ENCODE measurements at regions not wholly inside any gene's neighbourhood (a gene's known extent, or its start where the extent isn't known, plus 50 kb on each side); places are given as distances from the start of the nearest gene placed in this dataset.

- Histone ChIP-seq H3K9ac (replicated peaks in 1 of 4; ENCODE audit: extremely low read depth in 1 of 4, low read depth in 3 of 4, low read length in 3 of 4) (no peak overlapping the region), H4K5ac (ENCODE audit: insufficient read length, low read depth, low read length) (no peak overlapping the region), H3K23ac (ENCODE audit: insufficient read length) (no peak overlapping the region), H4K8ac (ENCODE audit: extremely low read depth, insufficient read depth, low read length) (no peak overlapping the region), H3K4me2 (ENCODE audit: insufficient read depth in 1 of 2, low read depth in 2 of 2, low read length in 2 of 2) (no peak overlapping the region), H3K14ac (ENCODE audit: insufficient read length) (no peak overlapping the region), H3K27ac (ENCODE audit: low read depth, low read length) (no peak overlapping the region), H3K4me1 (replicated peaks in 1 of 4; ENCODE audit: control insufficient read depth in 3 of 4, insufficient read depth in 4 of 4, low read length in 3 of 4) (peaks cover 1 to 8% (median 5%) of the 10 kb centered on the region in 4 experiments; a peak in 4 of 7 replicates), H2BK5ac (ENCODE audit: low read depth, low read length) (no peak overlapping the region; the same call in 1 of the 2 replicates), H3K4me3 (ENCODE audit: extremely low read depth in 1 of 4, insufficient read depth in 2 of 4, low read depth in 3 of 4, low read length in 4 of 4) (no peak overlapping the region), H3K4ac (replicated peaks; ENCODE audit: insufficient read length, low read depth, low read length) (no peak overlapping the region), H3K56ac (replicated peaks; ENCODE audit: insufficient read length, low read depth, low read length) (no peak overlapping the region), H2BK12ac (ENCODE audit: low read depth, low read length) (no peak overlapping the region), H2AK5ac (ENCODE audit: low read depth, low read length) (no peak overlapping the region), H3K18ac (ENCODE audit: extremely low read depth, low read length) (no peak overlapping the region), H3K23me2 (ENCODE audit: low read depth, low read length) (peaks cover 4% of the 10 kb centered on the region; the same call in 1 of the 2 replicates), H3K36me3 (ENCODE audit: control insufficient read depth in 2 of 4, insufficient read depth in 4 of 4, low read length in 3 of 4) (no peaks in the 10 kb centered on the region), H3K79me2 (ENCODE audit: control insufficient read depth in 1 of 2, insufficient read depth in 2 of 2, low read length in 2 of 2) (no peaks in the 10 kb centered on the region), H3K79me1 (ENCODE audit: low read depth, low read length) (no peaks in the 10 kb centered on the region), H4K20me1 (replicated peaks in 1 of 2; ENCODE audit: control insufficient read depth in 1 of 2, insufficient read depth in 2 of 2, low read length in 2 of 2) (no peaks in the 10 kb centered on the region), H2BK120ac (replicated peaks; ENCODE audit: low read depth, low read length) (no peak overlapping the region), H4K91ac (replicated peaks; ENCODE audit: insufficient read length, low read length) (no peak overlapping the region), H2BK20ac (ENCODE audit: low read length) (no peak overlapping the region), H3K9me3 (ENCODE audit: insufficient read depth in 2 of 2, low read depth in 1 of 2, low read length in 1 of 2) (no peaks in the 10 kb centered on the region), H2AFZ (ENCODE audit: low read length) (no peak overlapping the region), H3K27me3 (replicated peaks in 1 of 4; ENCODE audit: control insufficient read depth in 3 of 4, extremely low read depth in 1 of 4, insufficient read depth in 3 of 4, low read length in 3 of 4) (no peaks in the 10 kb centered on the region), H2BK15ac (ENCODE audit: low read length) (no peak overlapping the region)
- DNase-seq (ENCODE audit: low read depth in 1 of 2, low spot score in 2 of 2) (no peak), FAIRE-seq (no peak)
- ChIA-PET POLR2A (ENCODE audit: partially characterized antibody) (interaction anchor here (1.3 kb wide), 1 partner anchor 9 kb away, joined by 5 read pairs; no protein-coding TSS in a partner anchor), CTCF (ENCODE audit: partially characterized antibody) (interaction anchor here (0.9 to 3.1 kb wide), 14 partner anchors 9 to 176 kb away, joined by 3 to 14 read pairs (median 5); no protein-coding TSS in a partner anchor)
- 87% methylated on average over 5 of the region's 5 CpGs; no CpG with 5 or more reads in 1 of the 2 experiments for WGBS, 2 experiments (ENCODE audit: extremely low coverage in 1 of 2, insufficient coverage in 1 of 2, insufficient read length in 1 of 2, insufficient replicate concordance in 2 of 2, low coverage in 1 of 2, low lambda C conversion rate in 2 of 2, missing lambda C conversion rate in 1 of 2)
- TF ChIP-seq SAP30 (IDR thresholded peaks at IDR 0.05; ENCODE audit: insufficient read depth, insufficient replicate concordance, low read length) = no peak
- no peak for TF ChIP-seq CREB1 (IDR thresholded peaks at IDR 0.05)
- no peak for TF ChIP-seq EP300 (IDR thresholded peaks at IDR 0.05; ENCODE audit: borderline replicate concordance in 1 of 2, low read depth in 2 of 2, low read length in 2 of 2)
- no peak for TF ChIP-seq TAF1 (IDR thresholded peaks at IDR 0.05; ENCODE audit: low read depth, low read length)
- TF ChIP-seq KDM5A (IDR thresholded peaks at IDR 0.05; ENCODE audit: low read length) = no peak
- no peak for TF ChIP-seq ZNF274 (IDR thresholded peaks at IDR 0.05; ENCODE audit: borderline replicate concordance, extremely low read depth, low read length)
These were observed 80.0 kb downstream of the NAV1 start for GRCh38 chr1:201618905-201619304.

Data from H1 (cell line).